ENCODE measurements at regions not wholly inside any gene's neighbourhood (a gene's known extent, or its start where the extent isn't known, plus 50 kb on each side); places are given as distances from the start of the nearest gene placed in this dataset.

DNA sequence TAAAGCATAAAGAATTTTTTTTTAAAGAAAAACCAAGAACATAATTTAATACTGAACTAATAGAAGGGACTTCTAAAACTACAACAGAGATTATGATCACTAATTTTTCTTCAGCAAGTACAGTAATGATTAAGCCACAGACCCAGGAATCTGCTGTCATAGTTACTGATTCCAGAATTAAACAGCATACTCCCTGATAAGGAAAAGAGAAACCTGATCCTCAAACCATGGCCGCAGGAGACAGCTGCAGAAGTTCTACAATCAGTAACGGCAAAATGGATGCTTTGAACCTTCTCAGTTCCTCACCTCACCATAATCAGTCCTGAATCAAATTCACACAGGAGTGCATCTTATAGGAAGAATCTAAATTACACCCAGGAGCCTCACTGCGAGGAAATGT lies 939.0 kb upstream of the SLITRK1 start:
- no peak overlapping the region for H3K4me3 ChIP-seq (ENCODE audit: low read depth, low read length)
- TF ChIP-seq, protein P1, sequence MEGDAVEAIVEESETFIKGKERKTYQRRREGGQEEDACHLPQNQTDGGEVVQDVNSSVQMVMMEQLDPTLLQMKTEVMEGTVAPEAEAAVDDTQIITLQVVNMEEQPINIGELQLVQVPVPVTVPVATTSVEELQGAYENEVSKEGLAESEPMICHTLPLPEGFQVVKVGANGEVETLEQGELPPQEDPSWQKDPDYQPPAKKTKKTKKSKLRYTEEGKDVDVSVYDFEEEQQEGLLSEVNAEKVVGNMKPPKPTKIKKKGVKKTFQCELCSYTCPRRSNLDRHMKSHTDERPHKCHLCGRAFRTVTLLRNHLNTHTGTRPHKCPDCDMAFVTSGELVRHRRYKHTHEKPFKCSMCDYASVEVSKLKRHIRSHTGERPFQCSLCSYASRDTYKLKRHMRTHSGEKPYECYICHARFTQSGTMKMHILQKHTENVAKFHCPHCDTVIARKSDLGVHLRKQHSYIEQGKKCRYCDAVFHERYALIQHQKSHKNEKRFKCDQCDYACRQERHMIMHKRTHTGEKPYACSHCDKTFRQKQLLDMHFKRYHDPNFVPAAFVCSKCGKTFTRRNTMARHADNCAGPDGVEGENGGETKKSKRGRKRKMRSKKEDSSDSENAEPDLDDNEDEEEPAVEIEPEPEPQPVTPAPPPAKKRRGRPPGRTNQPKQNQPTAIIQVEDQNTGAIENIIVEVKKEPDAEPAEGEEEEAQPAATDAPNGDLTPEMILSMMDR (IDR thresholded peaks at IDR 0.05; ENCODE audit: low read depth, low read length, missing control alignments): no peak
- no peak for DNase-seq (ENCODE audit: low read depth)

DNA sequence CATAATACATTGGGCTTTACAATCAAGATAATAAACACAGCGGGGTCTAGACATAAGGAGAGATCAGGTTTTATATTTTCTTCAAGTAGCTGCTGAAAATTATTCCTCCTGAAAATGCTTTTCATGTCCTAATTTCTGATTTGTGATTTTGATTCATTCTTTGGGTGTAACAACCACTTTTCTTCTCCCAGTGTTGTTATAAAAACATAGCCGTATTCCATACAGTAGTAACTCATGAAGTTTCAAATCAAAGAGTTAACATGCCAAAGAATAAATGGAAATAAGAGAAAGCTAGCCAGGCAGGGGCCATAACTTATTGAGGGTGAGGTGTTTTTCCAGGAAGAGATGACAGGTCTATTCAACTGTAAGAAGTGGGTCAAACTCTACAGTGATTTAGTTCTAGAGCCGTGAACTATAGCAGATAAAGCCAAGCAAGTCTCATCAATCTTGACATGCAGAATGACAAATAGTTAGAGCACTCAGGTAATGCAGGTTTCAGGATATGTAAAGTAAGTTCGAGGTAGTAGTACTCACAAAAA lies 934.4 kb upstream of the SLITRK1 start:
- TF ChIP-seq, protein P1 (IDR thresholded peaks at IDR 0.05; ENCODE audit: low read depth, low read length, missing control alignments): no peak
- DNase-seq (ENCODE audit: low read depth): no peak
- no peak overlapping the region for H3K4me3 ChIP-seq (ENCODE audit: low read depth, low read length)

- no peak overlapping the region for H3K4me3 ChIP-seq (ENCODE audit: low read depth, low read length)
- DNase-seq (ENCODE audit: low read depth): no peak
- TF ChIP-seq, protein P1 (IDR thresholded peaks at IDR 0.05; ENCODE audit: low read depth, low read length, missing control alignments): no peak
Observed at GRCh38 chr13:84812789-84813188, 930.5 kb upstream of the SLITRK1 start.

DNA sequence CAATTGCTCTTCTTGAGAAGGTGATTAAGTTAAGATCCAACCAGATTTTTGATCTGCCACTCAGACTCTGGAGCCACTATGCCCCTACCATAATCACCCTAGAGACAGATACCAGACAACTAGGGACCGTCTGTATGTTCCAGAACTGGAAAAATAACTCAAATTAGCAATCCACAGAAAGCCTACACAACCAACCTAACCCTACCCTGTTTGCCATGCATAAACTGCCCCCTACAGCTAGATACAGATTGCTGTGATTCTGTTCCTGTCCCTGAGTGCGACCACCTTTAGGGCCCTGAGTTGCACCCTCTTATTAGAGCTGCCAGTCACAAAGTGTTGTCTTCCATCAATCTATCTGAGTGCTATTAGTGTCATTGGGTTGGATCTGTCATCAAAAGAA lies 929.8 kb upstream of the SLITRK1 start:
- DNase-seq (ENCODE audit: low read depth): no peak
- TF ChIP-seq, protein P1 (IDR thresholded peaks at IDR 0.05; ENCODE audit: low read depth, low read length, missing control alignments): no peak
- no peak overlapping the region for H3K4me3 ChIP-seq (ENCODE audit: low read depth, low read length)

- H3K4me3 ChIP-seq (ENCODE audit: low read depth, low read length): no peak overlapping the region
- DNase-seq (ENCODE audit: low read depth): no peak
- TF ChIP-seq, protein P1 (IDR thresholded peaks at IDR 0.05; ENCODE audit: low read depth, low read length, missing control alignments): no peak
Observed at GRCh38 chr13:84810781-84811180, 928.5 kb upstream of the SLITRK1 start.

DNA sequence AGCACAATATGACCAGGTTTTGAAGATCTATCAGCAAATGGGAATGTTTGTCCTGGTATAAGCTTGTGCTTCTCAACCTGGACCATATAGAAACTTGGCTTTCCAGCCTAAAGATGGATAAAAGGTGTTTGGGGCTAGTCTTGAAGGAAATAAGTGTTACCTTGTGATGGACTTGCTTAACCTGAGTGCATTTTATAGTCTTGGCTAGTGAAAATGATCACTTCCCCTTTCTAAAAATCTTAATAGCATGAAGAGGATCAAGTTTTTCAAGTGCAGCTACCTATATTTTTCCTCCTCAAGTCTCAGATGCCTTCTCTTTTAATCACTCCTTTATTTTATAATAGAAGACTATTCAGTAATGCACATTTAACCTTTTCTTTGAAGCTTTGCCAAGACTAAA lies 919.8 kb upstream of the SLITRK1 start:
- DNase-seq (ENCODE audit: low read depth): no peak

More for the DNA sequence above, 919.8 kb upstream of the SLITRK1 start:
- TF ChIP-seq, protein P1 (IDR thresholded peaks at IDR 0.05; ENCODE audit: low read depth, low read length, missing control alignments): no peak
- no peak overlapping the region for H3K4me3 ChIP-seq (ENCODE audit: low read depth, low read length)

Measured in GM12864 (cell line).